Spinal cord (tissue), 9 donors: ENCODE measurements at regions not wholly inside any gene's neighbourhood (a gene's known extent, or its start where the extent isn't known, plus 50 kb on each side); places are given as distances from the start of the nearest gene placed in this dataset.

Source experiments
- DNase-seq, 6 donors: peaks; one replicate each; pipeline versions ENCODE4 v3.0.0 to v3.0.0-alpha.2; 2013 to 2015; ENCODE audit warnings: low spot score in 6 of 6, low read depth in 4 of 6
- H3K27ac ChIP-seq: one replicate; pipeline ENCODE4 v1.5.1; 2013; ENCODE audit warnings: low read depth, low read length, control low read depth
- H3K27me3 ChIP-seq: one replicate; pipeline ENCODE4 v1.6.1; 2013; ENCODE audit warnings: low read length; ENCODE audit not compliant: control insufficient read depth, insufficient read depth
- H3K36me3 ChIP-seq: one replicate; pipeline ENCODE4 v1.6.1; 2013; ENCODE audit warnings: low read length; ENCODE audit not compliant: control insufficient read depth, insufficient read depth
- H3K4me1 ChIP-seq: one replicate; pipeline ENCODE4 v1.6.1; 2013; ENCODE audit warnings: low read length; ENCODE audit not compliant: control insufficient read depth, insufficient read depth
- H3K4me3 ChIP-seq: one replicate; pipeline ENCODE4 v1.5.1; 2013; ENCODE audit warnings: low read depth, low read length, control low read depth
- H3K9me3 ChIP-seq: one replicate; pipeline ENCODE4 v1.6.1; 2013; ENCODE audit warnings: low read length; ENCODE audit not compliant: control insufficient read depth, insufficient read depth
- WGBS: methylation state at CpG from one replicate; pipeline ENCODE4 v1.1.5; 2013; ENCODE audit warnings: missing lambda C conversion rate; ENCODE audit not compliant: insufficient coverage; 5-methylcytosine and 5-hydroxymethylcytosine counted together
- donor health status: healthy.

DNA sequence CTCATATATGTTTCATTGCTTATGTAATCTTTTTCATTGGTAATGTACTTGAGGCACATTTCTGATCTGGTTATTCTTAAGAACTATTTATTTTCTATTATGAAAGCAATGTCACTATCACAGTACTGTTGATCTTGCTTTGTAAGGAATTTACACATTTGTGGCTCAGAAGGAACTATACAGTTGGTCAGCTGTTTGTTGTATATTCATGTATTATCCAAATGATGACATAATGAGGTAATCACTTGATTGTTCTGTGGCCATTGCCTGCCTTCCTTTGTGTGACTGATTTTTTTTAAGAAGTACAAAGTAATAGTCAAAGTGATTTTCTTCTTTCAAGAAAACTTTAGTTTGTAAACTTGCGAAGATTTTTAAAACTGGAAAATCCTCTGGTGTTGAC, 399.9 kb downstream of the TMEM161B start:
- Histone ChIP-seq H3K4me1 (no peaks in the 10 kb centered on the region), H3K27ac (no peak overlapping the region), H3K27me3 (no peaks in the 10 kb centered on the region), H3K36me3 (no peaks in the 10 kb centered on the region), H3K4me3 (no peak overlapping the region), H3K9me3 (no peaks in the 10 kb centered on the region)
- no CpG with 5 or more reads among the region's 1 CpG for WGBS
- DNase-seq = no peak

DNA sequence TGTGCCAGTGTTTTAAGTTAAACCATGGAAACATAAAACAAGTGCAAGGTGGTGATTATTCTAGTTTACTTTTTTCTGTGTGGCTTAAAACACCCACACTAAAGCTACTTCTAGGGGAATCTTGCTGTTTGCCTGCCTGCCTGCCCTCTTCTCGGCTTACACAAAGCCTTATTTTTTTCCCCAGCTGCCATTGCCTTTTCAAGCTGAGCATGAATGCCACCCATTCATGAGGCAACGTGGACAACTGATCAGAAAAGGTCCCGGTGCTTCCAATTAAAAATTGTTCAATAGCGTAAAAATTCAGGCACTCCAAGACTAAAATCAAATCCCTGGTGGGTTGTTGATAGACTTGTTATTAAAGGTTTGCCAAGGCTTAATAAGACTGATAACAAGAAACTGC, 401.4 kb downstream of the TMEM161B start:
- peak in 1 of 6 donors; percentile 65 for DNase-seq
- Histone ChIP-seq H3K27ac (no peak overlapping the region), H3K36me3 (no peaks in the 10 kb centered on the region), H3K4me3 (no peak overlapping the region), H3K4me1 (no peaks in the 10 kb centered on the region), H3K9me3 (no peaks in the 10 kb centered on the region), H3K27me3 (no peaks in the 10 kb centered on the region)
- WGBS = 25% methylated on average over 1 of the region's 4 CpGs

DNA sequence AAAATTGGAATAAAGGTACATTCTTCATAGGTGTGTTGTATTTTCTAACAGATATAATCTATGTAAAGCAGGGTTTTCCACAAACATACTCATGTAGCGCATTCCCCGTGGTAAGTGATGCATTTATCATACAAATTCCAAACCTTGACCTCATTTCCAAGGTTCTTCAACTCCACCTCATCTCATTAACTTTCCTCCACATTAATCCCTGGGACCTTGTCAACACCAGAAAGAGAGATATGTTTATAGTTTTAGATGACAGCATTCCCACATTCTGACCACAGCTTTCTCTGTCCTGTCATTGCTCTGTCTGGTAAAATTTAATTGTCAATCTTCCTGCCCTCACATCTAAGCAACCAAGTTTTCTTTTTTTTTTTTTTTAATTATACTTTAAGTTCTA, 415.1 kb downstream of the TMEM161B start:
- Histone ChIP-seq H3K4me3 (no peak overlapping the region), H3K27me3 (no peaks in the 10 kb centered on the region), H3K4me1 (no peaks in the 10 kb centered on the region), H3K36me3 (no peaks in the 10 kb centered on the region), H3K27ac (no peak overlapping the region), H3K9me3 (no peaks in the 10 kb centered on the region)
- WGBS = no CpG with 5 or more reads among the region's 2 CpGs
- no peak for DNase-seq

DNA sequence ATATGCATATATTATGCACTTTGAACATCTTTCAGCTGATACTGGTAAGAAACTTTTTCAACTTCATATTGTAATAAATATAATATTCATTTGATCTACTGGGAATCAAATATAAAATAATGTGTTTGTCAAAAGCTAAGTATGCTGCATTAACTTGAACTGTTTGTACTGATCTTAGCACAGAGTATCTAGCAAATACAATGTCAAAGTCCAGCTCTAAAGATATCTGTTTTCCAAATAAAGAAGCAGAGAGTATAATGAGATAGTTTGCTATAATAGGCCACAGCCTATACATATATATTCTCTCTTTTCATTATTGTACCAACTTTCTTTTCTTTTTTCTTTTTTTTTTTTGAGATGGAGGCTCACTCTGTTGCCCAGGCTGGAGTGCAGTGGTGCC, 417.0 kb downstream of the TMEM161B start:
- no peak overlapping the region for H3K4me3 ChIP-seq
- no peaks in the 10 kb centered on the region for H3K27me3 ChIP-seq
- no peaks in the 10 kb centered on the region for H3K9me3 ChIP-seq
- no peaks in the 10 kb centered on the region for H3K36me3 ChIP-seq
- H3K4me1 ChIP-seq = no peaks in the 10 kb centered on the region
- H3K27ac ChIP-seq = no peak overlapping the region
- DNase-seq = no peak

DNA sequence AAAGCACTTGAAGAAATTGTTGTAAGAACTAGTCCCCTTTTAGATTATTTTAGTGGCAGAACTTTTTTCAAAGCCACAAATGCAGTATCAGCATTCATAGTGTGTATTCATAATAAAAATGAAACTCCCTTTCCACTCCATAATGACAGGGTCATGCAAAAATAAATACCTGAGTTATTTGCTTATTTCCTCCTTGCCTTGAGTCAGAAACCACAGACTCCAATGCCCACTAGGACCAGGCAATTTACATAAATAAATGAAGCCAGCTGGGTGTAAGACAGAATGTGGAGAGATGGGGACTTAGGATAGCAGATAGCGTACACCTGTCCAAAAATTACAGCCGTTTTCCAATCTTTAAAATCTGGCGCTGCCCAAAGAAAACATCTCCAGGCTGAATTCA, 417.8 kb downstream of the TMEM161B start:
- Histone ChIP-seq H3K36me3 (no peaks in the 10 kb centered on the region), H3K4me3 (no peak overlapping the region), H3K9me3 (no peaks in the 10 kb centered on the region), H3K27ac (no peak overlapping the region), H3K27me3 (no peaks in the 10 kb centered on the region), H3K4me1 (no peaks in the 10 kb centered on the region)
- WGBS = no CpG with 5 or more reads among the region's 3 CpGs
- no peak for DNase-seq

GRCh38 chr5:87845734-87846133, 422.9 kb downstream of the TMEM161B start:
- DNase-seq = no peak

DNA sequence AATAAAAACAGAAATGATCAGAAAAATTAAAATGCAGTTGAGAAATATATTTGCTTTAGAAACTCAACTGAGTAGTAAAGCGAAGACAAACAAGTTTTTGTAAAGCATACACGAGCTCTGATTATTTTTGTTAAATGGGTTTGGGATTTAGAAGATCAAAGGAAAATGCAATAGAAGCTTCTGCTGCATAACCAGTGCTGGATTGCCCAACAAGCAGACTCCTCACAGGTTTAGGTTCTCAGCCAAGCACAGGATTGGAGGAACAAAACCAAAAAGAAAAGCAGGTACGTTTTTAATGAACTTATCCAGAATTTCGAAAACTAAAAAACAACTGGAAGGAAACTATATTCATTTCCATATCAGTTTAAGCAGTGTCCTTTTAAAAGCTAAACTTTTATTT, 423.8 kb downstream of the TMEM161B start:
- 90% methylated on average over 2 of the region's 4 CpGs for WGBS
- Histone ChIP-seq H3K4me1 (no peaks in the 10 kb centered on the region), H3K27me3 (no peaks in the 10 kb centered on the region), H3K36me3 (no peaks in the 10 kb centered on the region), H3K9me3 (peaks cover 1% of the 10 kb centered on the region), H3K27ac (no peak overlapping the region), H3K4me3 (no peak overlapping the region)
- no peak for DNase-seq

More at GRCh38 chr5:87845734-87846133, 422.9 kb downstream of the TMEM161B start:
- Histone ChIP-seq H3K4me1 (no peaks in the 10 kb centered on the region), H3K36me3 (no peaks in the 10 kb centered on the region), H3K9me3 (peaks cover under 1% of the 10 kb centered on the region), H3K4me3 (no peak overlapping the region), H3K27me3 (no peaks in the 10 kb centered on the region), H3K27ac (no peak overlapping the region)
- WGBS = no CpG with 5 or more reads among the region's 2 CpGs

DNA sequence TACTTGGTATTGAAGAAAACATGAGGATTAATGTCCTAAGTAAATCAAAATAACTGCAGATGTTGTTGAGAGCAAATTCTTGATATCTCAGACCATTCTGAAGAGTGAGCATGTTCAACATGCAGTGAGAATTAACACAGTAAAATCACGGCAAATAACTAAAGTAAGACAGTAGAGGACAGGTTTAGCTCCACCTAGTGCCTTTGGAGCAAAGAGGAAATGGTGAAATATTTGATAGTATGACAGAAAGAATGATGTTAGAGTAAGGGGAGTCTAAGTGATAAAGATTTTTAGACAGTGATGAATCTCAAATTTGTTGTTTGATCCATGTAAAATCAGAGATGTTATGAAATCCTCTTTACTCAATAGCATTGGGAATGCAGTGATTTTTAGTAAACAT, 424.2 kb downstream of the TMEM161B start:
- Histone ChIP-seq H3K27me3 (no peaks in the 10 kb centered on the region), H3K4me1 (no peaks in the 10 kb centered on the region), H3K4me3 (no peak overlapping the region), H3K27ac (no peak overlapping the region), H3K36me3 (no peaks in the 10 kb centered on the region), H3K9me3 (peaks cover 1% of the 10 kb centered on the region)
- DNase-seq = no peak
- 75% methylated on average over 1 of the region's 1 CpG for WGBS

DNA sequence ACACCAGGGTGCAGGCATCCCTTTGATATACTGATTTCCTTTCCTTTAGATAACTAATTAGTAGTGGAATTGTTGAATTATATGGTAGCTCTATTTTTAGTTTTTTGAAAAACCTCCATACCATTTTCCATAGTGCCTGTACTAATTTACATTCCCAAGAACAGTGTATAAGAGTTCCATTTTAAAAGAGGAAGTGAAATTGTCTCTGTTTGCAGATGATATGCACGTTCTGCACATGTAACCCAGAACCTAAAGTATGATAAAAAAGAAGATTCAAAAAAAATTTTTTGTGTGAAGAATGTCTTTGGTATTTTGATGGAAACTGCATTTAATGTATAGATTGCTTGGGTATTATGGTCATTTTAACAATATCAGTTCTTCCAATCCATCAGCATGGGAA, 424.0 kb upstream of the CCNH start:
- Histone ChIP-seq H3K4me1 (no peaks in the 10 kb centered on the region), H3K27me3 (no peaks in the 10 kb centered on the region), H3K9me3 (peaks cover 1% of the 10 kb centered on the region), H3K27ac (no peak overlapping the region), H3K36me3 (no peaks in the 10 kb centered on the region), H3K4me3 (no peak overlapping the region)
- DNase-seq = no peak
- no CpG with 5 or more reads among the region's 1 CpG for WGBS

- Histone ChIP-seq H3K4me1 (no peaks in the 10 kb centered on the region), H3K27me3 (no peaks in the 10 kb centered on the region), H3K36me3 (no peaks in the 10 kb centered on the region), H3K27ac (no peak overlapping the region), H3K9me3 (no peaks in the 10 kb centered on the region), H3K4me3 (no peak overlapping the region)
- no peak for DNase-seq
- WGBS = no CpG with 5 or more reads among the region's 2 CpGs
These were observed 418.8 kb upstream of the CCNH start for GRCh38 chr5:87831499-87831898.

GRCh38 chr5:87829217-87829551, 416.5 kb upstream of the CCNH start:
- H3K4me3 ChIP-seq = no peak overlapping the region
- H3K4me1 ChIP-seq = no peaks in the 10 kb centered on the region
- H3K27me3 ChIP-seq = no peaks in the 10 kb centered on the region
- 52% methylated on average over 4 of the region's 5 CpGs for WGBS
- no peak overlapping the region for H3K27ac ChIP-seq
- H3K36me3 ChIP-seq = no peaks in the 10 kb centered on the region
- no peaks in the 10 kb centered on the region for H3K9me3 ChIP-seq
- DNase-seq = peak in 1 of 6 donors; percentile 26
